ENCODE measurements at regions not wholly inside any gene's neighbourhood (a gene's known extent, or its start where the extent isn't known, plus 50 kb on each side); places are given as distances from the start of the nearest gene placed in this dataset.

DNA sequence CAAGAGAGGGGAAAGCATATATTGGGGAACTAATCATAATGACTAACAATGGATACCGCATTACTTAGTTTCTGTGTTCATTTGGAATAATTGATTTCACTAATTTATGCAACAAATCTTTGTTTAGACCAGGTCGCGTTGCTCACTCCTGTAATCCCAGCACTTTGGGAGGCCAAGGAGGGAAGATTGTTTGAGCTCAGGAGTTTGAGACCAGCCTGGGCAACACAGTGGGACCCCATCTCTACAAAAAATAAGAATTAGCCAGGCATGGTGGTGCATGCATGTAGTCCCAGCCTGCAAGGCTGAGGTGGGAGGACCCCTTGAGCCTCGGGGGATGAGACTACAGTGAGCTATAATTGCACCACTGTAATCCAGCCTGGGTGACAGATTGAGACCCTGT, 585.7 kb upstream of the CBLB start:
- TF ChIP-seq, protein P1, sequence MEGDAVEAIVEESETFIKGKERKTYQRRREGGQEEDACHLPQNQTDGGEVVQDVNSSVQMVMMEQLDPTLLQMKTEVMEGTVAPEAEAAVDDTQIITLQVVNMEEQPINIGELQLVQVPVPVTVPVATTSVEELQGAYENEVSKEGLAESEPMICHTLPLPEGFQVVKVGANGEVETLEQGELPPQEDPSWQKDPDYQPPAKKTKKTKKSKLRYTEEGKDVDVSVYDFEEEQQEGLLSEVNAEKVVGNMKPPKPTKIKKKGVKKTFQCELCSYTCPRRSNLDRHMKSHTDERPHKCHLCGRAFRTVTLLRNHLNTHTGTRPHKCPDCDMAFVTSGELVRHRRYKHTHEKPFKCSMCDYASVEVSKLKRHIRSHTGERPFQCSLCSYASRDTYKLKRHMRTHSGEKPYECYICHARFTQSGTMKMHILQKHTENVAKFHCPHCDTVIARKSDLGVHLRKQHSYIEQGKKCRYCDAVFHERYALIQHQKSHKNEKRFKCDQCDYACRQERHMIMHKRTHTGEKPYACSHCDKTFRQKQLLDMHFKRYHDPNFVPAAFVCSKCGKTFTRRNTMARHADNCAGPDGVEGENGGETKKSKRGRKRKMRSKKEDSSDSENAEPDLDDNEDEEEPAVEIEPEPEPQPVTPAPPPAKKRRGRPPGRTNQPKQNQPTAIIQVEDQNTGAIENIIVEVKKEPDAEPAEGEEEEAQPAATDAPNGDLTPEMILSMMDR (IDR thresholded peaks at IDR 0.05): no peak
- TF ChIP-seq POLR2A (IDR thresholded peaks at IDR 0.05): no peak
